ENCODE measurements at regions not wholly inside any gene's neighbourhood (a gene's known extent, or its start where the extent isn't known, plus 50 kb on each side); places are given as distances from the start of the nearest gene placed in this dataset.

- TF ChIP-seq CTCF (IDR thresholded peaks at IDR 0.05) (no peak), POLR2A (IDR thresholded peaks at IDR 0.05) (no peak)
These were observed 70.6 kb upstream of the CTDP1 start for GRCh38 chr18:79608999-79609461.

Data from stomach (tissue), 4 donors.